Right lobe of liver (tissue), 6 donors: ENCODE measurements at regions not wholly inside any gene's neighbourhood (a gene's known extent, or its start where the extent isn't known, plus 50 kb on each side); places are given as distances from the start of the nearest gene placed in this dataset.

ENCODE experiments used
- ATAC-seq, 4 donors: fragments of 200-7000 bp; cut with Tn5 transposase; one replicate each; pipeline ENCODE4 v1.9.1; 2020; ENCODE audit warnings: mild to moderate bottlenecking in 4 of 4, moderate library complexity in 4 of 4
- DNase-seq, 3 donors: peaks; one replicate each; pipeline ENCODE4 v3.0.0-alpha.2; 2020
- H3K27ac ChIP-seq, 3 donors: fragments of 200-600 bp; one replicate each; pipeline ENCODE4 v1.8.0; 2022
- H3K27me3 ChIP-seq, 2 donors: fragments of 200-600 bp; one replicate each; pipeline ENCODE4 v1.8.0; 2022
- H3K36me3 ChIP-seq, 4 donors: fragments of 200-600 bp; sonication (generic) in 1 of 4; one replicate each; pipeline versions ENCODE4 v1.5.1 to v1.8.0; 2017 to 2022; ENCODE audit warnings: control low read depth in 1 of 4
- H3K4me1 ChIP-seq, 4 donors: fragments of 200-600 bp; sonication (generic) in 1 of 4; one replicate each; pipeline versions ENCODE4 v1.5.1 to v1.8.0; 2017 to 2022; ENCODE audit warnings: control low read depth in 1 of 4
- H3K4me3 ChIP-seq, 3 donors: fragments of 200-600 bp; one replicate each; pipeline ENCODE4 v1.8.0; 2022
- H3K9me3 ChIP-seq, 4 donors: fragments of 200-600 bp; sonication (generic) in 1 of 4; one replicate each; pipeline versions ENCODE4 v1.5.1 to v1.8.0; 2017 to 2022; ENCODE audit warnings: control low read depth in 1 of 4
- POLR2A ChIP-seq: fragments of 450-650 bp; IDR thresholded peaks from one replicate; pipeline ENCODE4 v1.6.1; 2017; ENCODE audit warnings: antibody characterized with exemption, mild to moderate bottlenecking
- WGBS: methylation state at CpG from one replicate; pipeline ENCODE4 v1.1.6; 2018; ENCODE audit warnings: low coverage, low lambda C conversion rate; ENCODE audit not compliant: insufficient coverage; ENCODE audit errors: missing lambda C conversion rate; 5-methylcytosine and 5-hydroxymethylcytosine counted together
- intact Hi-C, 2 donors: fragments of 100-400 bp; cut with DNase I; formaldehyde crosslinking; loops; one replicate each; pipeline versions ENCODE4 v1.11.2 to v1.14.1; 2022
- TF ChIP-seq, protein P1 (sequence below), 4 donors: fragments of 200-600 bp in 3 of 4; fragments of 450-650 bp in 1 of 4; IDR thresholded peaks; one replicate each; pipeline versions ENCODE4 v1.5.1 to v1.8.0; 2016 to 2022; ENCODE audit warnings: antibody characterized with exemption in 4 of 4, mild to moderate bottlenecking in 2 of 4
- donor health status: DM: no; HTN: yes; CAD: no.
- donor health status: DM: no; HTN: no; CAD: no.
- donor health status: DM: no; HTN: no; CAD: no.
- donor health status: DM: no; HTN: yes; CAD: no.
- donor health status: DM: no; HTN: yes; CAD: no.

DNA sequence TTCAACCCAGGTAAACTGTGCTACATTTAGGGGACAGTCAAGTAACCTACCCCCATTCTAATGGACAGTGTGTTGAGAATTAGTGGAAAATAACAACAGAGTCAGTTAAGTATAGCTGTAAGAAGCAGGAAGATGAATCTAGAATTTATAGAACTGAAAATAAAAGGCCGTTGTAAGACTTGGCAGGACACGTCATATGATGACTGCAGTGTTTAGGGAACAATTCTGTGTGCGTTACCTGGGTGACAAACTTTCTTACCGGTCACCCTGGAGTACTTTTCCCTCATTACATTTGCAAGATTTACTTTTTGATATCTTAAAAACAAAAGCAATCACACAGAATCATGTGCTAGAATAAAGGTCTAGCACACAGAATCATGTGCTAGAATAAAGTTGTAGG, 536.3 kb upstream of the ZNF717 start:
- H3K9me3 ChIP-seq, result no peaks in the 10 kb centered on the region
- H3K27ac ChIP-seq, result no peak overlapping the region
- intact Hi-C loops, result no loop called here
- no peak for ATAC-seq
- no peak for TF ChIP-seq POLR2A
- TF ChIP-seq, protein P1, sequence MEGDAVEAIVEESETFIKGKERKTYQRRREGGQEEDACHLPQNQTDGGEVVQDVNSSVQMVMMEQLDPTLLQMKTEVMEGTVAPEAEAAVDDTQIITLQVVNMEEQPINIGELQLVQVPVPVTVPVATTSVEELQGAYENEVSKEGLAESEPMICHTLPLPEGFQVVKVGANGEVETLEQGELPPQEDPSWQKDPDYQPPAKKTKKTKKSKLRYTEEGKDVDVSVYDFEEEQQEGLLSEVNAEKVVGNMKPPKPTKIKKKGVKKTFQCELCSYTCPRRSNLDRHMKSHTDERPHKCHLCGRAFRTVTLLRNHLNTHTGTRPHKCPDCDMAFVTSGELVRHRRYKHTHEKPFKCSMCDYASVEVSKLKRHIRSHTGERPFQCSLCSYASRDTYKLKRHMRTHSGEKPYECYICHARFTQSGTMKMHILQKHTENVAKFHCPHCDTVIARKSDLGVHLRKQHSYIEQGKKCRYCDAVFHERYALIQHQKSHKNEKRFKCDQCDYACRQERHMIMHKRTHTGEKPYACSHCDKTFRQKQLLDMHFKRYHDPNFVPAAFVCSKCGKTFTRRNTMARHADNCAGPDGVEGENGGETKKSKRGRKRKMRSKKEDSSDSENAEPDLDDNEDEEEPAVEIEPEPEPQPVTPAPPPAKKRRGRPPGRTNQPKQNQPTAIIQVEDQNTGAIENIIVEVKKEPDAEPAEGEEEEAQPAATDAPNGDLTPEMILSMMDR (IDR thresholded peaks at IDR 0.05), result no peak
- no peaks in the 10 kb centered on the region for H3K27me3 ChIP-seq
- H3K4me1 ChIP-seq, result no peaks in the 10 kb centered on the region
- no peak for DNase-seq
- H3K4me3 ChIP-seq, result no peak overlapping the region
- no peaks in the 10 kb centered on the region for H3K36me3 ChIP-seq
- WGBS, result 55% methylated on average over 4 of the region's 4 CpGs

DNA sequence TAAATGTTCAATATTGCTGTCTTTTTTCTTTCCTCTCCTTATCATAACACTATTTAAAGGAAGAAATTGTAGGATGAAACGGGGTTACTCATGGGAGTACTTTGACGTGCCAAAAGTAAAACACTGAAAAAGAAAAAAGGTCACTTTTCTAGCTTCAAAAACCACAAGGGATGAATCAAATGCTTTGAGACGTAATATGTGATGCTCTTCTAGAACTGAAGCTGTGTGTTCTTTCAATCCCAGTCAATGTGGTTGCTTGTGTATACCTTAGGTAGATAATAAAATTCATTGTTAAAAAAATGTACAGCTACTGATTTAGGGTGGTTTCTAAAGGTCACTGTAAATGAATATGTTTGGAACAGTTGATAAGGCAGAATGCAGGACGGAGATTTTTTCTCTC, 538.8 kb upstream of the ZNF717 start:
- Histone ChIP-seq H3K4me1 (no peaks in the 10 kb centered on the region), H3K36me3 (no peaks in the 10 kb centered on the region), H3K27me3 (no peaks in the 10 kb centered on the region), H3K27ac (no peak overlapping the region), H3K9me3 (no peaks in the 10 kb centered on the region), H3K4me3 (no peak overlapping the region)
- intact Hi-C loops, result no loop called here
- TF ChIP-seq, protein P1 (IDR thresholded peaks at IDR 0.05), result no peak
- TF ChIP-seq POLR2A, result no peak
- DNase-seq (no peak), ATAC-seq (no peak)
- WGBS, result 56% methylated on average over 4 of the region's 4 CpGs

DNA sequence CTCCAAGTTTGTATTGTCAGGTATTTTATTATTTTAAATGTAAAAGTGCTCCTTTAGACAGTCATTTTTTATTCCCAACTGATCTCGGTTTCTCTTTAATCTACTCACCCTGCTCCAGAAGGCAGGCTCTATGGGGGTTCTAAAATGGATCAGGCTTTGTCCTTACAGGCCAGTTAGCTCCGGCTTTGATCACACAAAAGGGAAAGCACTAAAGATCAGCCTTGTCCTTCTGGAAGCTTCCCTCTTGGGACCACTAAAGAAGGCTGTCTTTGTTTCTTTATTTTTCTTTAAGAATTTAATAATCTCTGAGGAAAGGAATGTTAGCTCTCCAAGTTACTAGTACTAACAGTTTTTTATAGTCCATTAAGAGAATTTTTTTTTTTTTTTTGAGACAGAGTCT, 560.5 kb upstream of the ZNF717 start:
- Histone ChIP-seq H3K27me3 (no peaks in the 10 kb centered on the region), H3K4me1 (no peaks in the 10 kb centered on the region), H3K27ac (no peak overlapping the region), H3K36me3 (no peaks in the 10 kb centered on the region), H3K4me3 (no peak overlapping the region), H3K9me3 (no peaks in the 10 kb centered on the region)
- DNase-seq (no peak), ATAC-seq (no peak)
- TF ChIP-seq POLR2A, result no peak
- TF ChIP-seq, protein P1 (IDR thresholded peaks at IDR 0.05), result no peak
- intact Hi-C loops, result no loop called here
- WGBS, result 47% methylated on average over 2 of the region's 2 CpGs

DNA sequence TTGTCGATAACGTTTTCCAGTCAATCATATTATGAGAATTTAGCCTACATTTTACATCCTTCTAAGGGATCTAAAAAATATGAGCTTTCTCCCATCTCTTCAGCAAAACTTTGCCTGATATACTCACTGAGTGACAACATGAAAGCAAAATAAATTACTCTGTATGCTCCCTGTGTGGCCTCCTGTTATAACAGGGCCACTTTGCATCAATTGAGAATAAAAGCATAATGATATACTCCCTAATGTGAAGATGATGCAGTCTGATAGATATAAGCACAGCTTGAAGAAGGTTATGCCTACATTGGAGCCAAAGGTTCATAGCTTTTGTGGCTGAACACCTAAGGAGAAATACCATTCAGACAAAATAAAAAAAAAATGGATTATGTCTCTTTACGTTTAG, 561.3 kb upstream of the ZNF717 start:
- no peak for TF ChIP-seq POLR2A
- TF ChIP-seq, protein P1 (IDR thresholded peaks at IDR 0.05), result no peak
- no peak for ATAC-seq
- Histone ChIP-seq H3K4me1 (no peaks in the 10 kb centered on the region), H3K9me3 (no peaks in the 10 kb centered on the region), H3K4me3 (no peak overlapping the region), H3K36me3 (no peaks in the 10 kb centered on the region), H3K27me3 (no peaks in the 10 kb centered on the region), H3K27ac (no peak overlapping the region)
- intact Hi-C loops, result no loop called here
- DNase-seq, result no peak
- 54% methylated on average over 3 of the region's 3 CpGs for WGBS
